GM23338 (cell line): ENCODE measurements at regions not wholly inside any gene's neighbourhood (a gene's known extent, or its start where the extent isn't known, plus 50 kb on each side); places are given as distances from the start of the nearest gene placed in this dataset.

Source experiments
- ATAC-seq: fragments of 200-7000 bp; cut with Tn5 transposase; 3 replicates; pipeline ENCODE4 v1.9.1; 2020
- DNase-seq: peaks from one replicate; pipeline ENCODE4 v3.0.0-alpha.2; 2015; ENCODE audit warnings: low spot score
- H2AFZ ChIP-seq: fragments of 200-600 bp; sonication (generic); 2 replicates; pipeline ENCODE4 v1.8.0; 2016; ENCODE audit warnings: antibody characterized with exemption, mild to moderate bottlenecking, moderate library complexity
- H3F3A ChIP-seq: fragments of 200-600 bp; sonication (generic); replicated peaks from 2 replicates; pipeline ENCODE4 v1.8.0; 2017; ENCODE audit warnings: antibody characterized with exemption, mixed run types, low read depth
- H3K27ac ChIP-seq: fragments of 200-600 bp; sonication (generic); 2 replicates; pipeline ENCODE4 v1.6.1; 2016; ENCODE audit warnings: low read depth
- H3K27me3 ChIP-seq: fragments of 200-600 bp; sonication (generic); 2 replicates; pipeline ENCODE4 v1.8.0; 2016; ENCODE audit warnings: mild to moderate bottlenecking, mixed run types, moderate library complexity; ENCODE audit not compliant: insufficient read depth
- H3K36me3 ChIP-seq: fragments of 200-600 bp; sonication (generic); 2 replicates; pipeline ENCODE4 v1.8.0; 2016; ENCODE audit warnings: mild to moderate bottlenecking; ENCODE audit not compliant: insufficient read depth
- H3K4me1 ChIP-seq: fragments of 200-600 bp; sonication (generic); 2 replicates; pipeline ENCODE4 v1.8.0; 2016; ENCODE audit warnings: mild to moderate bottlenecking, moderate library complexity; ENCODE audit not compliant: insufficient read depth
- H3K4me2 ChIP-seq: fragments of 200-600 bp; sonication (generic); 2 replicates; pipeline ENCODE4 v1.7.1; 2017; ENCODE audit warnings: mixed run types
- H3K4me3 ChIP-seq: fragments of 200-600 bp; sonication (generic); 2 replicates; pipeline ENCODE4 v1.6.1; 2016; ENCODE audit warnings: mixed run types
- H3K79me2 ChIP-seq: fragments of 200-600 bp; sonication (generic); replicated peaks from 2 replicates; pipeline ENCODE4 v1.8.0; 2017; ENCODE audit warnings: mild to moderate bottlenecking; ENCODE audit not compliant: insufficient read depth
- H3K9me2 ChIP-seq: fragments of 200-600 bp; sonication (generic); 2 replicates; pipeline ENCODE4 v1.8.0; 2017; ENCODE audit not compliant: insufficient read depth
- H4K20me1 ChIP-seq: fragments of 200-600 bp; sonication (generic); replicated peaks from 2 replicates; pipeline ENCODE4 v1.8.0; 2017; ENCODE audit warnings: mild to moderate bottlenecking; ENCODE audit not compliant: insufficient read depth
- H3K27ac Mint-ChIP-seq: 2 replicates; pipeline ENCODE4 v1.8.0; 2020; ENCODE audit warnings: inconsistent platforms, mild to moderate bottlenecking, moderate library complexity, mixed read lengths
- H3K27me3 Mint-ChIP-seq: 3 replicates; pipeline ENCODE4 v1.8.0; 2022; ENCODE audit warnings: low read depth, mild to moderate bottlenecking, moderate library complexity, mixed read lengths, inconsistent platforms; ENCODE audit not compliant: insufficient read depth, poor library complexity
- H3K36me3 Mint-ChIP-seq: 3 replicates; pipeline ENCODE4 v1.8.0; 2021; ENCODE audit warnings: low read depth, mild to moderate bottlenecking, inconsistent platforms, moderate library complexity, mixed read lengths
- H3K4me1 Mint-ChIP-seq: 3 replicates; pipeline ENCODE4 v1.8.0; 2020; ENCODE audit warnings: mild to moderate bottlenecking, inconsistent platforms, mixed read lengths
- H3K4me3 Mint-ChIP-seq: 3 replicates; pipeline ENCODE4 v1.8.0; 2021; ENCODE audit warnings: moderate library complexity, mild to moderate bottlenecking, inconsistent platforms, mixed read lengths
- H3K9me3 Mint-ChIP-seq: 3 replicates; pipeline ENCODE4 v1.8.0; 2020; ENCODE audit warnings: moderate library complexity, mild to moderate bottlenecking, inconsistent platforms, mixed read lengths
- CREB1 ChIP-seq: fragments of 250-450 bp; sonication (Bioruptor Pico); IDR thresholded peaks from 2 replicates; pipeline ENCODE4 v1.5.0; 2020; ENCODE audit warnings: low read depth, mild to moderate bottlenecking, moderate library complexity
- JUNB ChIP-seq: IDR thresholded peaks from one replicate; pipeline ENCODE4 v1.6.1; 2016; ENCODE audit warnings: antibody characterized with exemption; ENCODE audit not compliant: unreplicated experiment
- POLR2AphosphoS5 ChIP-seq: IDR thresholded peaks from 2 replicates; pipeline ENCODE4 v1.6.1; 2016; ENCODE audit warnings: antibody characterized with exemption, low read depth
- REST ChIP-seq: IDR thresholded peaks from one replicate; pipeline ENCODE4 v1.6.1; 2018; ENCODE audit warnings: antibody characterized with exemption; ENCODE audit not compliant: unreplicated experiment
- STAT1 ChIP-seq: IDR thresholded peaks from one replicate; pipeline ENCODE4 v1.6.1; 2016; ENCODE audit warnings: antibody characterized with exemption; ENCODE audit not compliant: unreplicated experiment
- ZNF114 ChIP-seq: fragments of 250-450 bp; sonication (Bioruptor Pico); IDR thresholded peaks from 2 replicates; pipeline ENCODE4 v1.5.0; 2020; ENCODE audit warnings: mild to moderate bottlenecking, moderate library complexity
- ZNF331 ChIP-seq: fragments of 250-450 bp; sonication (Bioruptor Pico); IDR thresholded peaks from 2 replicates; pipeline ENCODE4 v1.5.0; 2020; ENCODE audit warnings: low read depth, mild to moderate bottlenecking, moderate library complexity
- TF ChIP-seq, protein P1 (sequence below): fragments of 250-450 bp; sonication (Bioruptor Pico); IDR thresholded peaks from 2 replicates; pipeline ENCODE4 v1.5.0; 2020; ENCODE audit warnings: mild to moderate bottlenecking, moderate library complexity

- Mint-ChIP-seq H3K27me3 (peaks cover 2% of the 10 kb centered on the region), H3K36me3 (no peaks in the 10 kb centered on the region), H3K4me3 (no peak overlapping the region), H3K27ac (no peak overlapping the region), H3K9me3 (no peaks in the 10 kb centered on the region), H3K4me1 (peaks cover 24% of the 10 kb centered on the region; the same call in 2 of the 3 replicates)
- Histone ChIP-seq H3K27ac (no peak overlapping the region), H3K4me2 (no peak overlapping the region), H3K4me3 (no peak overlapping the region), H4K20me1 (no peaks in the 10 kb centered on the region), H3K4me1 (peaks cover 15% of the 10 kb centered on the region), H3K27me3 (no peaks in the 10 kb centered on the region), H2AFZ (no peak overlapping the region), H3K9me2 (no peaks in the 10 kb centered on the region), H3K79me2 (no peaks in the 10 kb centered on the region), H3F3A (no peaks in the 10 kb centered on the region), H3K36me3 (no peaks in the 10 kb centered on the region)
- DNase-seq (no peak), ATAC-seq (no peak)
- TF ChIP-seq ZNF331, result no peak
- no peak for TF ChIP-seq STAT1
- TF ChIP-seq ZNF114 (CRISPR knock-in tag), result no peak
- no peak for TF ChIP-seq REST
- TF ChIP-seq CREB1 (CRISPR knock-in tag), result no peak
- TF ChIP-seq, protein P1, sequence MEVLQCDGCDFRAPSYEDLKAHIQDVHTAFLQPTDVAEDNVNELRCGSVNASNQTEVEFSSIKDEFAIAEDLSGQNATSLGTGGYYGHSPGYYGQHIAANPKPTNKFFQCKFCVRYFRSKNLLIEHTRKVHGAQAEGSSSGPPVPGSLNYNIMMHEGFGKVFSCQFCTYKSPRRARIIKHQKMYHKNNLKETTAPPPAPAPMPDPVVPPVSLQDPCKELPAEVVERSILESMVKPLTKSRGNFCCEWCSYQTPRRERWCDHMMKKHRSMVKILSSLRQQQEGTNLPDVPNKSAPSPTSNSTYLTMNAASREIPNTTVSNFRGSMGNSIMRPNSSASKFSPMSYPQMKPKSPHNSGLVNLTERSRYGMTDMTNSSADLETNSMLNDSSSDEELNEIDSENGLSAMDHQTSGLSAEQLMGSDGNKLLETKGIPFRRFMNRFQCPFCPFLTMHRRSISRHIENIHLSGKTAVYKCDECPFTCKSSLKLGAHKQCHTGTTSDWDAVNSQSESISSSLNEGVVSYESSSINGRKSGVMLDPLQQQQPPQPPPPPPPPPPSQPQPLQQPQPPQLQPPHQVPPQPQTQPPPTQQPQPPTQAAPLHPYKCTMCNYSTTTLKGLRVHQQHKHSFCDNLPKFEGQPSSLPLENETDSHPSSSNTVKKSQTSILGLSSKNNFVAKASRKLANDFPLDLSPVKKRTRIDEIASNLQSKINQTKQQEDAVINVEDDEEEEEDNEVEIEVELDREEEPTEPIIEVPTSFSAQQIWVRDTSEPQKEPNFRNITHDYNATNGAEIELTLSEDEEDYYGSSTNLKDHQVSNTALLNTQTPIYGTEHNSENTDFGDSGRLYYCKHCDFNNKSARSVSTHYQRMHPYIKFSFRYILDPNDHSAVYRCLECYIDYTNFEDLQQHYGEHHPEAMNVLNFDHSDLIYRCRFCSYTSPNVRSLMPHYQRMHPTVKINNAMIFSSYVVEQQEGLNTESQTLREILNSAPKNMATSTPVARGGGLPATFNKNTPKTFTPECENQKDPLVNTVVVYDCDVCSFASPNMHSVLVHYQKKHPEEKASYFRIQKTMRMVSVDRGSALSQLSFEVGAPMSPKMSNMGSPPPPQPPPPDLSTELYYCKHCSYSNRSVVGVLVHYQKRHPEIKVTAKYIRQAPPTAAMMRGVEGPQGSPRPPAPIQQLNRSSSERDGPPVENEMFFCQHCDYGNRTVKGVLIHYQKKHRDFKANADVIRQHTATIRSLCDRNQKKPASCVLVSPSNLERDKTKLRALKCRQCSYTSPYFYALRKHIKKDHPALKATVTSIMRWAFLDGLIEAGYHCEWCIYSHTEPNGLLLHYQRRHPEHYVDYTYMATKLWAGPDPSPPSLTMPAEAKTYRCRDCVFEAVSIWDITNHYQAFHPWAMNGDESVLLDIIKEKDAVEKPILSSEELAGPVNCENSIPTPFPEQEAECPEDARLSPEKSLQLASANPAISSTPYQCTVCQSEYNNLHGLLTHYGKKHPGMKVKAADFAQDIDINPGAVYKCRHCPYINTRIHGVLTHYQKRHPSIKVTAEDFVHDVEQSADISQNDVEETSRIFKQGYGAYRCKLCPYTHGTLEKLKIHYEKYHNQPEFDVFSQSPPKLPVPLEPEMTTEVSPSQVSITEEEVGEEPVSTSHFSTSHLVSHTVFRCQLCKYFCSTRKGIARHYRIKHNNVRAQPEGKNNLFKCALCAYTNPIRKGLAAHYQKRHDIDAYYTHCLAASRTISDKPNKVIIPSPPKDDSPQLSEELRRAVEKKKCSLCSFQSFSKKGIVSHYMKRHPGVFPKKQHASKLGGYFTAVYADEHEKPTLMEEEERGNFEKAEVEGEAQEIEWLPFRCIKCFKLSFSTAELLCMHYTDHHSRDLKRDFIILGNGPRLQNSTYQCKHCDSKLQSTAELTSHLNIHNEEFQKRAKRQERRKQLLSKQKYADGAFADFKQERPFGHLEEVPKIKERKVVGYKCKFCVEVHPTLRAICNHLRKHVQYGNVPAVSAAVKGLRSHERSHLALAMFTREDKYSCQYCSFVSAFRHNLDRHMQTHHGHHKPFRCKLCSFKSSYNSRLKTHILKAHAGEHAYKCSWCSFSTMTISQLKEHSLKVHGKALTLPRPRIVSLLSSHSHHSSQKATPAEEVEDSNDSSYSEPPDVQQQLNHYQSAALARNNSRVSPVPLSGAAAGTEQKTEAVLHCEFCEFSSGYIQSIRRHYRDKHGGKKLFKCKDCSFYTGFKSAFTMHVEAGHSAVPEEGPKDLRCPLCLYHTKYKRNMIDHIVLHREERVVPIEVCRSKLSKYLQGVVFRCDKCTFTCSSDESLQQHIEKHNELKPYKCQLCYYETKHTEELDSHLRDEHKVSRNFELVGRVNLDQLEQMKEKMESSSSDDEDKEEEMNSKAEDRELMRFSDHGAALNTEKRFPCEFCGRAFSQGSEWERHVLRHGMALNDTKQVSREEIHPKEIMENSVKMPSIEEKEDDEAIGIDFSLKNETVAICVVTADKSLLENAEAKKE (CRISPR knock-in tag), result no peak
- TF ChIP-seq JUNB, result no peak
- no peak for TF ChIP-seq POLR2AphosphoS5
These were observed 80.4 kb upstream of the RASGEF1B start for GRCh38 chr4:81552086-81552485.
